GM19035 (cell line): ENCODE measurements at regions not wholly inside any gene's neighbourhood (a gene's known extent, or its start where the extent isn't known, plus 50 kb on each side); places are given as distances from the start of the nearest gene placed in this dataset.
"Not testable (repeated sequence)": the region's sequence is repeated elsewhere in the genome, so short reads cannot be mapped to it uniquely, and the experiment has no call there.

ENCODE experiments used
- ATAC-seq: cut with Tn5 transposase; IDR thresholded peaks from one replicate; pipeline ENCODE4 v1.9.1; 2021; ENCODE audit not compliant: unreplicated experiment

GRCh38 chr20:28562510-28562898 is 2695.0 kb upstream of the DEFB115 start:
- ATAC-seq, result no peak

GRCh38 chr20:28562899-28563521 is 2694.5 kb upstream of the DEFB115 start:
- not testable (repeated sequence) for ATAC-seq

GRCh38 chr20:28564024-28564423 is 2693.4 kb upstream of the DEFB115 start:
- not testable (repeated sequence) for ATAC-seq

- ATAC-seq, result not testable (repeated sequence)
These were observed 2692.6 kb upstream of the DEFB115 start for GRCh38 chr20:28564688-28565463.

- ATAC-seq, result not testable (repeated sequence)
These were observed 2681.5 kb upstream of the DEFB115 start for GRCh38 chr20:28575991-28576390.

GRCh38 chr20:28591680-28592079 is 2665.8 kb upstream of the DEFB115 start:
- ATAC-seq, result not testable (repeated sequence)

GRCh38 chr20:28593383-28593782 is 2664.1 kb upstream of the DEFB115 start:
- not testable (repeated sequence) for ATAC-seq

GRCh38 chr20:28594476-28594875 is 2663.0 kb upstream of the DEFB115 start:
- not testable (repeated sequence) for ATAC-seq

- ATAC-seq, result not testable (repeated sequence)
These were observed 2655.5 kb upstream of the DEFB115 start for GRCh38 chr20:28602006-28602402.

- peak; percentile 100 for ATAC-seq
These were observed 2654.9 kb upstream of the DEFB115 start for GRCh38 chr20:28602403-28603217.

GRCh38 chr20:28603218-28603577 is 2654.3 kb upstream of the DEFB115 start:
- not testable (repeated sequence) for ATAC-seq

- no peak for ATAC-seq
These were observed 2641.1 kb upstream of the DEFB115 start for GRCh38 chr20:28616354-28616753.

GRCh38 chr20:28619956-28620651 is 2637.4 kb upstream of the DEFB115 start:
- ATAC-seq, result not testable (repeated sequence)

GRCh38 chr20:28625112-28625511 is 2632.4 kb upstream of the DEFB115 start:
- ATAC-seq, result not testable (repeated sequence)

GRCh38 chr20:28640831-28641230 is 2616.6 kb upstream of the DEFB115 start:
- ATAC-seq, result not testable (repeated sequence)
